ENCODE measurements at regions not wholly inside any gene's neighbourhood (a gene's known extent, or its start where the extent isn't known, plus 50 kb on each side); places are given as distances from the start of the nearest gene placed in this dataset.

DNA sequence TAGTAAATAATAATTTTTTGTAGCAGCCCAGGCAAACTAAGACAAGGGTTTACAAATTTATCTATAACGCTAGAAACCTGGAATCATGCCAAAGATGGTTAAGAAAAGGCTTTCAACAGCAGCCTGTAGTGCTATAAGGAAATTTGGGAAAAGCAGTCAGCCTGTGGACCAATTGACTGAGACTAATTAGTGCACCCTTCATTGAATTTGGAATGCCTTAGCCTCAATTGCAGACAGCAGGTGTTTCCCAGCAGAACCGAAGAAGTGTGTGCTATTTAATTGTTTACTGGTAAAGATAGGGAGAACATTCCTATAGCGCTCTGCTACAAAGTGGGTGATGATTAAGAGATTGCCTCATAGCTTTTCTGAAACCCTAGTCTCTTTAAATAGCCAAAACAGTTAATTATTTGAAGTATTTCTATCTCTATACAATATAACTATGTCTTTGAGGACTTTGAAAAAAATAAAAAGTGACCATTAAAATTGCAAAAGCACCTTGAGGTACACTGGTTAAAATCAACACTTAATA lies 1884.3 kb upstream of the PCDH20 start:
- DNase-seq, result no peak

More for the DNA sequence above, 1884.3 kb upstream of the PCDH20 start:
- no peak overlapping the region for H2BK15ac ChIP-seq (ENCODE audit: low read depth, low read length)
- H2BK5ac ChIP-seq (ENCODE audit: insufficient read length, low read length), result no peak overlapping the region
- no peak overlapping the region for H2BK20ac ChIP-seq (ENCODE audit: low read depth, low read length, poor library complexity, severe bottlenecking)
- Mint-ChIP-seq H3K4me3 (no peak overlapping the region), H3K36me3 (ENCODE audit: insufficient read depth in 1 of 3, low read depth in 3 of 3) (no peaks in the 10 kb centered on the region), H3K4me1 (no peaks in the 10 kb centered on the region), H3K27me3 (ENCODE audit: low read depth) (no peaks in the 10 kb centered on the region), H3K27ac (no peak overlapping the region), H3K9me3 (no peaks in the 10 kb centered on the region)
- H3K27me3 ChIP-seq (ENCODE audit: insufficient read depth, low read length), result no peaks in the 10 kb centered on the region
- H3K9ac ChIP-seq (ENCODE audit: extremely low read depth, insufficient read length, low read length), result no peak overlapping the region
- H2BK12ac ChIP-seq (ENCODE audit: insufficient read length, low read depth, low read length), result no peak overlapping the region
- no peak overlapping the region for H3K4ac ChIP-seq (ENCODE audit: low read depth, low read length)
- no peak overlapping the region for H3K18ac ChIP-seq (ENCODE audit: insufficient read length, low read depth, low read length)
- no peak overlapping the region for H3K56ac ChIP-seq (ENCODE audit: insufficient read length, low read depth, low read length)
- H4K8ac ChIP-seq (replicated peaks; ENCODE audit: insufficient read length, low read depth, low read length), result no peak overlapping the region
- H3K4me2 ChIP-seq (ENCODE audit: insufficient read depth, insufficient read length, low read length), result no peak overlapping the region
- H3K23ac ChIP-seq (ENCODE audit: insufficient read length, low read depth, low read length), result no peak overlapping the region
- no peaks in the 10 kb centered on the region for H3K4me1 ChIP-seq (ENCODE audit: insufficient read depth, low read length)
- H2BK120ac ChIP-seq (ENCODE audit: low read depth, low read length, poor library complexity, severe bottlenecking), result no peak overlapping the region
- no peak overlapping the region for H2AK5ac ChIP-seq (ENCODE audit: insufficient read length, low read length)
- TF ChIP-seq, protein P1, sequence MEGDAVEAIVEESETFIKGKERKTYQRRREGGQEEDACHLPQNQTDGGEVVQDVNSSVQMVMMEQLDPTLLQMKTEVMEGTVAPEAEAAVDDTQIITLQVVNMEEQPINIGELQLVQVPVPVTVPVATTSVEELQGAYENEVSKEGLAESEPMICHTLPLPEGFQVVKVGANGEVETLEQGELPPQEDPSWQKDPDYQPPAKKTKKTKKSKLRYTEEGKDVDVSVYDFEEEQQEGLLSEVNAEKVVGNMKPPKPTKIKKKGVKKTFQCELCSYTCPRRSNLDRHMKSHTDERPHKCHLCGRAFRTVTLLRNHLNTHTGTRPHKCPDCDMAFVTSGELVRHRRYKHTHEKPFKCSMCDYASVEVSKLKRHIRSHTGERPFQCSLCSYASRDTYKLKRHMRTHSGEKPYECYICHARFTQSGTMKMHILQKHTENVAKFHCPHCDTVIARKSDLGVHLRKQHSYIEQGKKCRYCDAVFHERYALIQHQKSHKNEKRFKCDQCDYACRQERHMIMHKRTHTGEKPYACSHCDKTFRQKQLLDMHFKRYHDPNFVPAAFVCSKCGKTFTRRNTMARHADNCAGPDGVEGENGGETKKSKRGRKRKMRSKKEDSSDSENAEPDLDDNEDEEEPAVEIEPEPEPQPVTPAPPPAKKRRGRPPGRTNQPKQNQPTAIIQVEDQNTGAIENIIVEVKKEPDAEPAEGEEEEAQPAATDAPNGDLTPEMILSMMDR (conservative IDR thresholded peaks at IDR 0.05), result no peak
- no peak overlapping the region for H3T11ph ChIP-seq (ENCODE audit: low read length)
- H3K9me3 ChIP-seq (ENCODE audit: control insufficient read depth, low read depth, low read length), result no peaks in the 10 kb centered on the region
- H4K91ac ChIP-seq (ENCODE audit: insufficient read length, low read depth, low read length), result no peak overlapping the region
- no peaks in the 10 kb centered on the region for H4K20me1 ChIP-seq (ENCODE audit: control insufficient read depth, insufficient read depth, insufficient read length)
- no peak overlapping the region for H2AFZ ChIP-seq (ENCODE audit: low read length)
- H4K5ac ChIP-seq (ENCODE audit: insufficient read length, low read depth, low read length), result no peak overlapping the region
- H3K14ac ChIP-seq (ENCODE audit: insufficient read depth, low read length), result no peak overlapping the region
- H3K79me1 ChIP-seq (ENCODE audit: insufficient read depth, low read depth, low read length, poor library complexity, severe bottlenecking), result no peaks in the 10 kb centered on the region
- no peaks in the 10 kb centered on the region for H3K23me2 ChIP-seq (ENCODE audit: insufficient read length, low read depth, low read length, poor library complexity, severe bottlenecking)
- no peak overlapping the region for H3K27ac ChIP-seq (ENCODE audit: insufficient read length, low read depth, low read length)
- no peaks in the 10 kb centered on the region for H3K79me2 ChIP-seq (ENCODE audit: insufficient read depth, low read length)
- no CpG with 5 or more reads among the region's 3 CpGs for WGBS (ENCODE audit: extremely low coverage, insufficient read length, low lambda C conversion rate)
